ENCODE measurements at regions not wholly inside any gene's neighbourhood (a gene's known extent, or its start where the extent isn't known, plus 50 kb on each side); places are given as distances from the start of the nearest gene placed in this dataset.

GRCh38 chr6:85041376-85041775 lies 277.0 kb upstream of the TBX18 start:
- Histone ChIP-seq H3K18ac (ENCODE audit: insufficient read length, low read depth, low read length) (no peak overlapping the region), H2BK15ac (ENCODE audit: low read depth, low read length) (no peak overlapping the region), H2BK5ac (ENCODE audit: insufficient read length, low read length) (no peak overlapping the region), H3K23ac (ENCODE audit: insufficient read length, low read depth, low read length) (no peak overlapping the region), H3K4me1 (ENCODE audit: insufficient read depth, low read length) (no peaks in the 10 kb centered on the region), H2AK5ac (ENCODE audit: insufficient read length, low read length) (no peak overlapping the region), H4K91ac (ENCODE audit: insufficient read length, low read depth, low read length) (no peak overlapping the region), H3K4me2 (ENCODE audit: insufficient read depth, insufficient read length, low read length) (no peak overlapping the region), H3K56ac (ENCODE audit: insufficient read length, low read depth, low read length) (no peak overlapping the region), H3K4ac (ENCODE audit: low read depth, low read length) (no peak overlapping the region), H3K9me3 (ENCODE audit: control insufficient read depth, low read depth, low read length) (no peaks in the 10 kb centered on the region), H3K79me2 (ENCODE audit: insufficient read depth, low read length) (no peaks in the 10 kb centered on the region), H3K79me1 (ENCODE audit: insufficient read depth, low read depth, low read length, poor library complexity, severe bottlenecking) (no peaks in the 10 kb centered on the region), H3K27ac (ENCODE audit: insufficient read length, low read depth, low read length) (no peak overlapping the region), H3K14ac (ENCODE audit: insufficient read depth, low read length) (no peak overlapping the region), H2BK120ac (ENCODE audit: low read depth, low read length, poor library complexity, severe bottlenecking) (no peak overlapping the region), H4K20me1 (ENCODE audit: control insufficient read depth, insufficient read depth, insufficient read length) (no peaks in the 10 kb centered on the region), H3K27me3 (ENCODE audit: insufficient read depth, low read length) (no peaks in the 10 kb centered on the region), H4K8ac (replicated peaks; ENCODE audit: insufficient read length, low read depth, low read length) (no peak overlapping the region), H3T11ph (ENCODE audit: low read length) (no peak overlapping the region), H3K9ac (ENCODE audit: extremely low read depth, insufficient read length, low read length) (no peak overlapping the region), H3K23me2 (ENCODE audit: insufficient read length, low read depth, low read length, poor library complexity, severe bottlenecking) (no peaks in the 10 kb centered on the region), H4K5ac (ENCODE audit: insufficient read length, low read depth, low read length) (no peak overlapping the region), H2BK12ac (ENCODE audit: insufficient read length, low read depth, low read length) (no peak overlapping the region), H2BK20ac (ENCODE audit: low read depth, low read length, poor library complexity, severe bottlenecking) (no peak overlapping the region), H2AFZ (ENCODE audit: low read length) (no peak overlapping the region)
- Mint-ChIP-seq H3K4me3 (no peak overlapping the region), H3K9me3 (no peaks in the 10 kb centered on the region; a peak in 1 of 5 replicates), H3K36me3 (ENCODE audit: insufficient read depth in 1 of 3, low read depth in 3 of 3) (no peaks in the 10 kb centered on the region; a peak in 1 of 7 replicates), H3K27ac (no peak overlapping the region), H3K27me3 (ENCODE audit: low read depth) (no peaks in the 10 kb centered on the region), H3K4me1 (no peaks in the 10 kb centered on the region)
- DNase-seq = no peak
- no peak for TF ChIP-seq CTCF (conservative IDR thresholded peaks at IDR 0.05)

Measured in H9 (cell line).